Skin of body (tissue), 1 donor: ENCODE measurements at regions not wholly inside any gene's neighbourhood (a gene's known extent, or its start where the extent isn't known, plus 50 kb on each side); places are given as distances from the start of the nearest gene placed in this dataset.
"Not testable (repeated sequence)": the region's sequence is repeated elsewhere in the genome, so short reads cannot be mapped to it uniquely, and the experiment has no call there.

Source experiments
- DNase-seq: peaks from one replicate; lab custom pipeline; 2025; lab: John Stamatoyannopoulos, UW

GRCh38 chr5:174996941-174997340, 272.6 kb downstream of the MSX2 start:
- no peak for DNase-seq

GRCh38 chr5:174995827-174996226, 271.4 kb downstream of the MSX2 start:
- DNase-seq: no peak

- no peak for DNase-seq
Observed at GRCh38 chr5:174991847-174992246, 267.5 kb downstream of the MSX2 start.

- no peak for DNase-seq
Observed at GRCh38 chr5:174990909-174991308, 266.5 kb downstream of the MSX2 start.

- no peak for DNase-seq
Observed at GRCh38 chr5:174987443-174988012, 263.1 kb downstream of the MSX2 start.

GRCh38 chr5:174984863-174985262, 260.5 kb downstream of the MSX2 start:
- no peak for DNase-seq

- DNase-seq: no peak
Observed at GRCh38 chr5:174982485-174982884, 258.1 kb downstream of the MSX2 start.

GRCh38 chr5:174981416-174981815, 257.0 kb downstream of the MSX2 start:
- DNase-seq: no peak

GRCh38 chr5:174980952-174981351, 256.6 kb downstream of the MSX2 start:
- DNase-seq: no peak

- no peak for DNase-seq
Observed at GRCh38 chr5:174972291-174972690, 247.9 kb downstream of the MSX2 start.

- DNase-seq: no peak
Observed at GRCh38 chr5:174971210-174971609, 246.8 kb downstream of the MSX2 start.

- no peak for DNase-seq
Observed at GRCh38 chr5:174970502-174970901, 246.1 kb downstream of the MSX2 start.

- DNase-seq: no peak
Observed at GRCh38 chr5:174953871-174954270, 229.5 kb downstream of the MSX2 start.

GRCh38 chr5:174951151-174951780, 226.9 kb downstream of the MSX2 start:
- DNase-seq: peak; percentile 45

- no peak for DNase-seq
Observed at GRCh38 chr5:174947548-174947947, 223.2 kb downstream of the MSX2 start.

- DNase-seq: no peak
Observed at GRCh38 chr5:174945853-174946252, 221.5 kb downstream of the MSX2 start.

GRCh38 chr5:174943785-174944184, 219.4 kb downstream of the MSX2 start:
- DNase-seq: no peak

- not testable (repeated sequence) for DNase-seq
Observed at GRCh38 chr5:174943002-174943401, 218.6 kb downstream of the MSX2 start.

- DNase-seq: no peak
Observed at GRCh38 chr5:174937201-174938123, 213.1 kb downstream of the MSX2 start.

GRCh38 chr5:174935854-174936474, 211.6 kb downstream of the MSX2 start:
- peak; percentile 5 for DNase-seq

- not testable (repeated sequence) for DNase-seq
Observed at GRCh38 chr5:174931033-174931432, 206.7 kb downstream of the MSX2 start.

GRCh38 chr5:174925586-174925985, 201.2 kb downstream of the MSX2 start:
- DNase-seq: peak; percentile 2
